Endometrial microvascular endothelial cells (primary cell): ENCODE measurements at regions not wholly inside any gene's neighbourhood (a gene's known extent, or its start where the extent isn't known, plus 50 kb on each side); places are given as distances from the start of the nearest gene placed in this dataset.

ENCODE experiments used
- in situ Hi-C: cut with HindIII; loops from 2 replicates; pipeline ENCODE4 v1.10.0; 2017; ENCODE audit warnings: low sequenced_read_pairs, low pct_unique_long_range_greater_than_20kb; ENCODE audit errors: inconsistent ontology term

DNA sequence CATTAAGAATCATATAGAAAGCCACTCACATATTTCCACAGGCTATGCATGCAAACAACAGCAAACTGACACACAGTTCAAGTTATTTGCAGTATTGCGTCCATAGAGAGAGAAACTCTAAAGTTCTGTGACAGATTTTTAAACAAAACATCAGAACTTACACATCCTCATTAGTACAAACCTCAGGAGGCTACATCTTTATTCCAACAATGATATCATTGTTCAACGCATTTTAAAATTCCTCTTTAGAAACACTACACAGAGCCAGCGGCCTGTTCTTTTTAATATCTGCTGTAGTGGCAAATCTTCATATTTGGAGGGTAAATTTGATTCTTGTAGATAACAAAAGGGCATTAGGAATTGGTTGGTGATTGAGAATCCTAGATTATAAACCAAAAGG is 55.9 kb upstream of the NFE2L3 start:
- in situ Hi-C loops = loop anchor here (10.0 kb wide), 1 partner anchor 59 kb away; the partner anchor contains the start of gene NFE2L3

DNA sequence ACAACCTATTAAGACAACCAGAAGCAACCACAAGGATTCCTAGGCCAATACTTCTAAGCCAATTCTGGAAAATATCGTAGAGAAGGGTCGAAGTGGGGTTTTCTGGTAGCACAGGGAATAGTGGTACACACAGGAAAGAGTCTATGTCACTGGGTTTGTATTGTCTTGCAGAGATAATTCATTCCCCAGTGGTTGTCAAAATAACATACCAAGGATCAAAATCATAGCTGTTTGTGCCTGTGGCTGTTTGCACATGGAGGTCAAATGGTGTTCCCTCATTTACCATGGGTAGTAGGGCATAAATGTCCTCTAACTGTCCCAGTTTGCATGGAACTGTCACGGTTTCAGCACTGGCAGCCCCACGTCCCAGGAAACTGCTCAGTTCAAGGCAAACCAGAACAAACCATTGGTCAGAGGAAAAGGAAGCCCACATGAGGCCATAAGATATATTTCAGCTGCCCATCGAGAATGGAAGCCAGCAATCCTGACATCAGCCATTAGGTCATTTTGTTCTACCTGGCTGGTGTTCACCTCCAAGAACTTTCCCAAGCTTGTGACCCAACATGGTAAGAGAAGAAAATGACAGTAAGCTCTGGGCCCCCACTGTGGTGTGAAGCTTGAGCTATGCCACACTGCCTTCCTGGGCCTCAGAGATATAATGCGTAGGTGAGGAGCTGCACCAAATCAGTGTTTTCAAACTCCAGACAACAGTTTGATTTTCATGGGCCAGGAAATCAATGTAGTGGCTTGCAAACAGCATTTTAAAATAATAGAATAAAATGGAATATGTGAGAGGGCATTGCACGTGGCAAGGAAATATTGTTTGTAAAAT is 53.9 kb upstream of the NFE2L3 start:
- in situ Hi-C loops = loop anchor here (10.0 kb wide), 1 partner anchor 57 kb away; the partner anchor contains the start of gene NFE2L3

DNA sequence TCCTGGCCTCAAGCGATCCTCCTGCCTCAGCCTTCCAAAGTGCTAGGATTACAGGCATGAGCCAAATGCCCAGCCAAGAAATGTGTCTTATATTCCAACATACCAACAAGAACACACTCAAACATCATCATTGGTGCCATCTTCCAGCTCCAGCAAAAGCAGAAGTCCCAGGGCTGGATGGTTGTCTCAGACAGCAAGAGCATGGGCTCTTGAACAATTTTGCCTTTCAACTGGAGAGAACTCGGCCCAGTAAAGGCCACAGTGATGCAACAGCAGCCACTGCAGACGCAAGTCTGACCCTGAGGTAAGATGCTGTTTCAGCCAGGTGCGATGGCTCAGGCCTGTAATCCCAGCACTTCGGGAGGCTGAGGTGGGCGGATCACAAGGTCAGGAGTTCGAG is 52.8 kb upstream of the NFE2L3 start:
- in situ Hi-C loops = loop anchor here (10.0 kb wide), 1 partner anchor 56 kb away; the partner anchor contains the start of gene NFE2L3

DNA sequence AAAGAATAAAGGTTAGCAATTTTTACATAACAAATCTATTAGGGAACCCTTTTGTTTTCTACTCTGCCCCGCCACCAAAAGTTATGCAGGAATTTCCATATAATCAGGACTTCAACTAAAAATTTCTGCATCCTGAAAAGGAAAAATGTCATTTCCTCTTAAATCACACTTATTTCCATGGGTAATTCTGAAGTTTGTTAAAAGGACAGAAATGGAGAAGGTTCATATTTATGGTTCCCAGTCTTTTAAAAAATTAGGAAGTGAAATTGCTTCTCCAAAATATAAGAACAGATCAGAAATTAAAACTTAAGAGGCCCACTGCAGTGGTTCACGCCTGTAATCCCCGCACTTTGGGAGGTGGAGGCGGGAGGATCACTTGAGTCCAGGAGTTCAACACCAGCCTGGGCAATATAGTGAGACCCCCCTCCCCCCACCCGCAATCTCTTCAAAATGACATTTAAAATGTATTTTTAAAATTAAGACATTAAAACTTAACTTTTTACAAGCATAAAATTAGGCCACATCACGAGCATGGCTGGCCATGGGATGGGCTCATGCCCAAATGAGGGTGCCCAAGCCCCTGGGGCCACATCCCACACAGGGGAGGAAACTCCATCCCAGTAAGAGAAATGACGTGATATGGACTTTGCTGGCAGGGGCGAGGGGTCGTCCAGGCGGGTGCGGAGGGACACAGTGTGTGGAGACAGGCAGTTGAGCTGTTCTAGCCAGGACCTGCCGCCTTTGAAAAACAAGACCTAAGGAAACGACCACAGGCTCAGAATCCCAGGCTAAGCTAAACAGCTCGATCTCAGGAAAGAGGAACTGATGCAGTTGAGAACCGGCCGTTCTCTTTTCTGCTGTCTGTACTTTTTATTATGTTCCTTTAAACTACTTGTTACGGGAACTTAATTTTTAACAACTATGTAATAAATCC is 51.3 kb upstream of the NFE2L3 start:
- in situ Hi-C loops = no loop called here

DNA sequence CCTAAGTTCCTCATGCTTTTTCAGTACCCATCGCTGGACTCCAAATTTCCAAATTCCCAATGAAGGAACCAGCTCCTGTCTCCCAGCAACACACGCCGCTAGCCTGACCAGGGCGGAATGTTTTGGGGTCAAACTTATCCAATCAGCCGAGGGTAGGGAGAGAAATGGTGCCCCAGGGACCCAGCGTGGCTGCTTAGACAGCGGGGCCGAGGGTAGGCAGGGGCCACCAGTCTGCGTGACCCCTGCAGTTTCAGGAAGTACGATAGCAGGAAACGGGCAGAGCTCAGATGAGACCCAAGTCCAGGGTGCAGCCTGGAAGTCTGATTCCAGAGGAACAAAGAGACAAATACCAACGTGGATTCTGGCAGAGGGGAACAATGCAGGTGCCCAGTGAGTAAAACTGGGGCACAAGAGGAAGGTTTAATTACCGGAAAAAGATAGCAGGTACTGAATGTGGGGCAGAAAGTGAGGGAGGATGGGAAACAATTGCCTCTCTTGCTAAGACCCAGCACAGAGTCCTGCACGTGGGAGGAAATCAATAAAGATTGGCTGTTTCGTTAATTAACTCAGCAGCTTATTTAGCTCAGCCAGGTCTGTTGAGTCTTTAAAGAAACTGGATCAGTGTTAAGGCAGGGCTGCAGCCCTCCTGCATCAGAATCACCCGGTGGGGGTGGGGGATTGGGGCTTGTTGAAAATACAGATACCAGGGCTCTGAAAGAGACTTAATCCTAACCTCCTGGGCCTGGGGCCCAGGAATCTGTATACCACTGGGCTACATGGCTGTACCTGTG is 50.4 kb upstream of the NFE2L3 start:
- in situ Hi-C loops = no loop called here

DNA sequence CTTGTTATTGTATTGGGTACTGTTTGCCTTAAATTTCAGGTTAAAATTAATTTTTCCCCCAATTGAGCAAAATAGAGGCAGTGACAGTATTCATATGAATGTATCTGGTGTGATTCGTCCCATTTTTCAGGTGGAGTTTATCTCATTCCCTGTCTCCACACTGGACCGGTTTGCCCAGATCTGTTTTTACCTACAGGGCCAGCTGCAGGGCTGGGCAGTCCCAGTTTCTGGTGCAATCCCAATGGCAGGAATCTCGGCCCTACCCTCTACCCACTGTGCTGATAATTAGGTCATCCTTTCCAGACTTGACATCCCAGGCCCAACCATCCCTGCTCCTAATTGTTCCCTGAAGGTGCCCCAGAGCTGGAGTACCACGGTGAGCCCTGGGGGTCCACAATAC is 49.8 kb upstream of the NFE2L3 start:
- in situ Hi-C loops = no loop called here
